SK-MEL-5 (cell line): ENCODE measurements at regions not wholly inside any gene's neighbourhood (a gene's known extent, or its start where the extent isn't known, plus 50 kb on each side); places are given as distances from the start of the nearest gene placed in this dataset.

ENCODE experiments used
- DNase-seq: peaks from one replicate; pipeline ENCODE4 v3.0.0-alpha.2; 2016; ENCODE audit warnings: low read depth, low spot score
- in situ Hi-C: cut with HindIII; loops from 2 replicates; pipeline ENCODE4 v1.10.0; 2016; ENCODE audit warnings: low sequenced_read_pairs, high pct_unique_total_duplicates, low pct_unique_long_range_greater_than_20kb

DNA sequence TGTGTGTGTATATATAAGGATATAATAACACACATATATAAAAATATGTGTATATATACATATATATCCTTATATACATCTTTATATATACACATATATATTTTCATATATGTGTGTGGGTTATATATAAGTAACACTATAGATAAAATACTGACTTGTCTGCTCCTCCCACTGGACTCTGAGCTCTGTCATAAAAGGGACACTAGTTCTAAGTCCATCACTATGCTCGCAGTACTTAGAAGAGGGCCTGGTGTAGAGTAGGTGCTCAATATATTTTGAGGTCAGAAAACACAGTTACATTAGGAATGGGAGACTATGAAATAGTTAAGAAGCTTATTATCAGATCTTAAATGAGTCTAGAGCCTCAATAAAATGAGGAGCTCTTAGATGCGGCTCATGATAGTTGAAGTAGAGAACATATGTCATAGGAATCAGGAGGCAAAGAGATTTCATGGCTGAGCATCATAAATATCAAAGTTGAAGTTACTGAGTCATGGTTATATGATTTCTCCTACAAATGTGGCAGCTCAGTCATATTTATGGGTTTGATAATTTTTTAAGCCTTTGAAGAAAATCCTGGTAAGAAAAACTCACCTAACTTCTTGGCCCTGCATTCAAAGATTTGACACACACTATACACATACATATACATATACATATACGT lies 371.2 kb upstream of the THBS1 start:
- in situ Hi-C loops: no loop called here
- no peak for DNase-seq

DNA sequence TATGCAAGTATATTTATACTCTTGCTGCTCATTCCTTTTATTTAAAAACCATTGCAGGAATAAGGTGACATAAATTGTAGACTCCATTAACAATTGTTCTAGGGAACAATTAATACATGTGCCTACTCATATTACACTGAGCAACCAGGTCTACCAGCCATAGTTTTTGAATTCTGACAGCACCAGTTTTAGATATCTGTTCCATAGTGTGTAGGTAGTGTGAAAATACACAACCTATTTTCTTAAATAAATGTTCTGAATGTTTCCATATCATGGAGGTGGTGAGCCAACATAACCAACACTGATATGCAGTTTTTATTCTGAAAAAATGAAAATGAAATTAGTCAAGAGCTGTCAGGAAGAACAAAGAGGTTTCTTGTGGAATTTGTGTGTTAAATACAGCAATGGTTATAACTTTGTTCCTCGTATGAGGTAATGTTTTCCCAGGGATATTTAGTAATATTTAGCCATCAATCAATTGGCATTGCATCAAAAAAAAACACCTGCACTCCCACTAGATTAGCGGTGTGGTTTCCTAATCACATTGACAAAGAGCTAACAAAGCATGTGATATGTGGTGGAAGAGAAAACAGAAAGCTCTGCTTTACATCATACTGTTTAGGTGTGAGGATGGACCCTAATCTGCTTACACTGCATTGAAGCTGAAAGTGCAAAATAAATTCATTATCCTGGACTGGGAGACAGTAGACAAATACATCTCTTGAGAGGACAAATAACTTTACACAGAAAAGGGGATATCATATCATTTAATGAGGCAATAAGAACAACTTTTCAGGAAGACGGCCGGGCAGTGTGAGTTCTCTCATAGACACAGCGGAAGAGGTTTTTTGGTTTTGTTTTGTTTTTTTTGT lies 369.5 kb upstream of the THBS1 start:
- in situ Hi-C loops: no loop called here
- no peak for DNase-seq

DNA sequence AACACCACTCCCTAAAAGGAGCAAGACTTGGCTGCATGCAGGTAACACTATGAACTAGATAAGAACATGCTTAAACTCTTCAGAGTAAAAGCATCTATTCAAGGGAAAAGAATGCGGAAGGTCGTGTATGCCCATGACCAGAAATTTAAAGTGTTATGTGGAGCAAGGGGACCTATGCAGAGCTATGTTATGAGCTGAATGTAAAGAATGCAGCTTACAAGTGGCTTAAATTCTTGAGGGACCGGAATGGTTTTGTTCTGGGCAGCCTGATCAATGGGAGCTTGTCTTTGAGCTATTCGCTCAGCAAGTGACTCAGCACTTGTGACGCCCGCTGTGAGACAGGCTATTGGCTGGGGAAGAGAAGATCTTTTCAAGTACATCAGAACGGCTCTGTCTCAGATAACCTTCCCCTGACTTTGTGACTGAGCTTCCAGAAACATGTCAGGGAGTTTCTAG lies 367.5 kb upstream of the THBS1 start:
- in situ Hi-C loops: no loop called here
- peak; percentile 98 for DNase-seq

DNA sequence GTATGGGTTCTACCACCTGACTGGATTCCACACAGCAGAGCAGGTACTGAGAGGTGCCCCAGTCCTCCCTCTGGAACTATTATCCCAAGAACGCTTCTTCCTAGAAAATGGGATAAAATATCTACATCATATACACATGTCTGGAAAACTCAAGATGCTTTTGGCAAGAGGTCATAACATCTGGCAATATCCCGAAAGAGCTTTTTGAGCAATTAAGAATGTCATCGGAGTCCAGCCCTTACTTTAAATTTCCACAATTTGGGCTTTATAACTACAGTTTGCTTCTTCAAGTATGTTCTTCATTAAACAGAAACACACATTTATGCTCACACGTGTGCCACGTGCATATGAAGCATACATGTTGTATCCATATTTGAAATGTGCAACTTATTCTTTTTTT lies 365.9 kb upstream of the THBS1 start:
- no peak for DNase-seq
- in situ Hi-C loops: no loop called here

DNA sequence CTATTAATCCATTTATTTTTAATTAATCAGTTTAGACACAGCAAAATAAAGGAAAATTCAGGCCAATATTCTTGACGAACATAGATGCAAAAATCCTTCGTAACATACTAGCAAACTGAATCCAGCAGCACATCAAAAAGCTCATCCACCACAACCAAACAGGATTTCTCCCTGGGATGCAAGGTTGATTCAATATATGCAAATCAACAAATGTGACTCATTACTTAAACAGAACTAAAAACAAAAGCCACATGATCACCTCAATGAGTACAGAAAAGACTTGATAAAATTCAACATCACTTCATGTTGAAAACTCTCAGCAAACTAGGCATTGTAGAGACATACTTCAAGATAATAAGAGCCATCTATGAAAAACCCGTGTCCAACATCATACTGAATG lies 364.1 kb upstream of the THBS1 start:
- DNase-seq: no peak
- in situ Hi-C loops: no loop called here

DNA sequence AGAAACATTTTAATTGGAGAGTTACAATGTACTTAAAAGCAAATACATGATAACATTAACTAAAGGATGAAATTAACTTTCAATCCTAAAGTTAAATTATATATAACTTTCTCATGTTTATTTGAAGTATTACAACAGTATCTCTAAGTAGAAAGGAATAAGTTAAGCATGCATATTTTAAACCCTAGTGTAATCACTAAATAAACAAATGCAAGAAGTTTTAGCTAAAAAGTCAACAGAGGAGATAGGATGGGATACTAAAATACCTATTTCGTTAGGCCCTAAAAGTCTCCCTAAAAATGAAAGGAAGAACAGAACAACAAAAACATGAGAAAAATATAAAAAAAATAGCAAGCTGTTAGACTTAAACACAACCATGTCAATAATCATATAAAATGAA lies 361.3 kb upstream of the THBS1 start:
- in situ Hi-C loops: no loop called here
- no peak for DNase-seq

DNA sequence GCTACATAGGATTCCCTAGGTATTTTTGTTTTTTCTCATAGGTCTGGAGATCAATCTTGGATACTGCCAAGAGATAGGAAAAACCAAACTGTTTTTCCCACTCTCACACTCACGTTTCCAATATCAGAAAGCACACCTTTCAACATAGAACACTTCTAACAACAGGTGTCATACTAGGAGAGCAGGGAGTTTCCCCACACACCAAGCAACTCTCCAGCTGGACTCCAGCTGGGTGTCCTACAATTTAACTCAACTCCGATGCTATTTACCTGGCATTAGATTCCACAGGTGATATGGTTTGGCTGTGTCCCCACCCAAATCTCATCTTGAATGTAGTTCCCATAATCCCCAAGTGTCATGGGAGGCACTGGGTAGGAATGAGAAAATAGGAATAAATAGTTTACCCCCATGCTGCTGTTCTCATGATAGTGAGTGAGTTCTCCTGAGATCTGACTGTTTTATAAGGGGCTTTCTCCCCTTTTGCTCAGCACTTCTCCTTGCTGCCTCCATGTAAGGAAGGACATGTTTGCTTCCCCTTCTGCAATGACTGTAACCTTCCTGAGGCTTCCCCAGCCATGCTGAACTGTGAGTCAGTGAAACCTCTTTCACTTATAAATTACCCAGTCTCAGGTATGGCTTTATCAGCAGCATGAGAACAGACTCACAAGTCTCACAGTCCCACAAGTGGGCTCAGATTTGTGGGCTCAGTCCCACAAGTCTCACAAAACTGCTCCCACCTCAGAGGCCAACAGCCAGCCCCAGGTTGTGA lies 354.5 kb upstream of the THBS1 start:
- in situ Hi-C loops: no loop called here
- no peak for DNase-seq

DNA sequence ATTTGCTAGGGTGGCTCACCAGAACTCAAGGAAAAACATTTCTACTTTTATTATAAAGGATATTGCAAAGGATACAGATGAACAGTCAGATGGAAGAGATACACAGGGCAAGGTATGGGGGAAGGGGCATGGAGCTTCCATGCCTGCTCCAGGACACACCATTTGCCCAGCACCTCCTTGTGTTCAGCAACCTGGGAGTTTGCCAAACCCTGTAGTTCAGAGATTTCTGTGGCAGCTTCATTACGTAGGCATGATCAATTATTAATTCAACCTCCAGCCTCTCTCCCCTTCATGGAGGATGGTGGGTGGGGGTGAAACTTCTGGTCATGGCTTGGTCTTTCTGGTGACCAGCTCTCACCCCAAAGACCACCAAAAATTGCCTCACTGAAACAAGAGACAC lies 353.9 kb upstream of the THBS1 start:
- in situ Hi-C loops: no loop called here
- no peak for DNase-seq

DNA sequence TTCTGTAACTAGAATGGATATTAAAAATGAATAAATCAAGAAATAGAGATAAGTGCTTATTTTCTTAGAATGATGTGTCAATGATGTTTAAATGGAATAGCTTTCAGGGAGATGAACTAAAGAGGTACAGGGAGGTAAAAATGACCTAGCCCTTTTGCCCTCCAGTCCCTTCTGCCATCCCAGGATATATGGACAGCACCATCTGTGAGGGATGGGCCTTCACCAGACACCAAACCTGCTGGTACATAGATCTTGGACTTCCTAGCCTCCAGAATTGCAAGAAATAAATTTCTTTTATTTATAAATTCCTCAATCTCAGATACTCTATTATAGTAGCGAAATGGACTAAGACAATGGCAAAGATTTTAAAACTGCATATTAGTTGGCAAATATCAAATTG lies 352.0 kb upstream of the THBS1 start:
- in situ Hi-C loops: no loop called here
- no peak for DNase-seq

DNA sequence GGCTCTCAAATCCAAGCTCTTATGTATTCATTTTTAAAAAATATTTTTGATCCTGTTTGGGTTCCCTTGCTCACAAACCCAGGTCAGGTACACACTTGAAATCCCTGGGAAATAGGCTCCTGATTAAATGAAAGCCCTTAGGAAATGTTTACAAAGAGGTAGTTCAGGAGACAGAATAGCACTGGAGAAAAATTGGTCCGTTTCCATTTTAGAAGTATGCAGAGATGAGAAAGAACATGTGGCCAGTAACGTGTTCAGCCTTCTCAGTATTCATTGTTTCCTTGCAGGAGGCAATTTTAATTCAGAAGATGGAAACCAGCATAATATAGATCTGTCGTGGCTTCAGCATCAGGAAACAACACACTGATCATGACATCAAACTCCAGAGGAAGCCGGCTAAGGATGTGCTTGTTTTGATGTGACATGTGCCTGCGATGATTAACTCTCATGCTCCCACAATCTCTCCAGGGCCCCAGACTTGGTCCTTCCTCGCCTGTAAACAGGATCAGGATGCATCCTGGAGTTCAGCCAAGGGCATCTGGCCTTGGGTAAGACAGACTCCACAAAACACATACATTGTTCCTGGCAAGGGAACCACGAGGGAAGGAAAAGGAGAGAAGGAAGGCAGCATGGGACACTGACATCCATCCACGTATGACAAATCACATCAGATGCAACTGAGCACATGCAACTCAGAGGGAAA lies 350.5 kb upstream of the THBS1 start:
- DNase-seq: peak; percentile 97
- in situ Hi-C loops: no loop called here

DNA sequence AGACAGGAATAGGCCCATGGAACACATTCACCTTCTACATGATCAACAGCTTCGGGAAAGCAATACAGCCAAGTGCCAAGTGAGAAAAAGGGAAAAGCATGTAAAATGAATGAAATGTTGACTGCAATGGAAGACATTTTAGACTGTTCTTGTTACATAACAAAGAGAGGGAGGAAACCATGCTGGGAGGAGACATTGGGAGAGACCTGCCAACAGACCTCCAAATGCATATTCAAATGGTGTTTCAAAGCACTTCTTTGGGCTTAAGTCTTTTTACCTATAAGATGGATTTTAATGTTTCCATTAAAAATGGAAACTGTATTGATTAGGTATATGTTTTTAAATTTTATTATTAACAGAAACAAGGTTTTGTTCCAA lies 350.0 kb upstream of the THBS1 start:
- DNase-seq: no peak
- in situ Hi-C loops: no loop called here

DNA sequence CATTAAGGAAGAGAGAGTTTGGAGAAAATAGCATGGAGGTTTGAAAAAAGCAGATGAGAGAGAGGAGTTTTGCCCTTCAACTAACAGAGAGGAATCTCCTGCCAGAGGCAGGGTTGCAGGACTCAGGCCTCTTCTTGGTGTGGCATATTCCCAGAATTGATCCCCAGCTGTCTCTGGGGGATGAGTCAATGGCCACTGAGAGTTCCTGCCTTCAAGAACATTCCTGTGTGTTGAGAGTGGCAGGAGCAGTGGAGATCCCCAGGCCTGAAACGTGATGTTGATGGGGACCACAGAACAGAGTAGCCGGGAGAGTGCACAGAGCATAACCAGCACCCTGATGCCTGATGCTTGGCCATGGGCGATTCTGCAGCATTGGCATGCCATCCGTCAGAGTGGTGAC lies 348.4 kb upstream of the THBS1 start:
- DNase-seq: no peak
- in situ Hi-C loops: no loop called here

DNA sequence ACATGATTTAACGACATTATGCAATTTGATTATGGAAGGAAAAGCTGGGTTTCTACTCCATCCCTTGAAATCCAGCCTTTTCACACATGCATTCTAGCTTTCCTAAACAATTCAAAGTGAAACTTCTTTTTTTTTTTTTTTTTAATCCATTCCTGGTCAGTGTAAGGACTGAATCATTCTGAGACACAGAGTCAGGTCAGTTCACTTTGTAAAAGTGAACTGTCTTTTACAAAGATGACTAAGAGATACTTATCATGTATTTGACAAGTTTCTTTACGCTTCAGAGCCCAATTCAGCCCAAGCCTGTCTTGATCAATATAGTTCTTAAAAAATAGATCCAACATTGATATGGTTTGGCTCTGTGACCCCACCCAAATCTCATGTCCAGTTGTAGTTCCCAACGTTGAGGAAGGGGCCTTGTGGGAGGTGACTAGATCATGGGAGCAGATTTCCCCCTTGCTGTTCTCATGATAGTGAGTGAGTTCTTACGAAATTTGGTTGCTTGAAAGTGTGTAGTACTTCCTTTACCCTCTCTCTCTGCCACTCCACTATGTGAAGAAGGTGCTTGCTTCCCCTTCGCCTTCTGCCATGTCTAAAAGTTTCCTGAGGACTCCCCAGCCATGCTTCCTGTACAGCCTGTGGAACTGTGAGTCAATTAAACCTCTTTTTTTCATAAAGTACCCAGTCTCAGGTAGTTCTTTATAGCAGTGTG lies 345.6 kb upstream of the THBS1 start:
- in situ Hi-C loops: no loop called here
- DNase-seq: no peak

DNA sequence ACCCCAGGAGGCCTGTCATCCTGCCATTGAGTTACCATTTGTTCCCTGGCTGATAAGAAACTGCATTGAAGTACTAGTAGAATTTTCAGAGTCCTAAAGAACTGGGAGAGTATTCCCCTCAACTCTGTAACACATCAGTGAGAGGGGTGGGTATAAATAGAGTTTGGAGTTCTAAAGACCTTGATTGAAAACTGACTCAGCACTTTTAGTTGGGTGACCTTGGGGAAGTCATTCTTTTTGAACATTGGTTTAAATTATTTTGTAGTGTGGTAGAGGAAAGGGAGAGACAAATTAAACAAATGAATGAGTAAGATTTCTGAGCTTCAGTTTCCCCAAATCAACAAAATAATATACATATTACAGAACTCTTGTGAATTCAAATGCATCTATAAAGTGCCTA lies 344.5 kb upstream of the THBS1 start:
- DNase-seq: no peak
- in situ Hi-C loops: no loop called here

DNA sequence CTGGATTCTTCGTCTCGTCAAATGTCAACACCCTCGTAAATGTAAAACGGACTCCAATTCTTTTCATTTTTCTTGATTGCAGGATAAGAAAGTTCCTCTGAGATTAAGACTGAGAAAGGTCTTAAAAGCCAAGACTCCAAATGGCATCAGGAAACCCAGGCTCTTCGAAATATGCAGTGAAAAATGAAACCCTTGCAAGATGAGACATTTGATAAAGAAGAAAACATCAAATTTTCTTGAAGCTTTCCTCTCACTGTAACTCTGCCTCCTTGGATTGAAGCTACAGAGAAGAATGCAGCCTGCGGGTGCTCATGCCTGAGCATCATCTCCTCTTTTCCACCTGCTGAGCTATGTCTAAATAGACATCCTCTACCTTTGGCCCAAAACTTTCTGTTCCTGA lies 342.4 kb upstream of the THBS1 start:
- in situ Hi-C loops: no loop called here
- DNase-seq: no peak

DNA sequence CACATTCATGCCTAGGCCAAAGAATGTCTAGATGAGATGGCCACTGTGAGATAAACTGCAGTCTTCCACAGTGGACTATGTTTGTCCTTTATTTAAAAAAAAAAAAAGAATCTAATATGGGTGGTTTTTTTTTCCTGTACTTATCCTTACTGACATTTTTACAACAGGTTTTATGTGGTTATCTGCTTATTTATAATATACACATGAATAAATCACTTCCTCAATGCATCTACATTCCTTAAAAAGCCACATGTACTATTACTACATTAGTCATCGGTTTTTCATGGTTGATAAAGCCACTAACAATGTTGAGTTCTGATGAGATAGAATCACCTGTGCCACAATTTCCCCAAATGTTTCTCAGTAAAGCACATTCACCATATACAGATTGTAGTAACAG lies 341.3 kb upstream of the THBS1 start:
- DNase-seq: no peak
- in situ Hi-C loops: no loop called here

DNA sequence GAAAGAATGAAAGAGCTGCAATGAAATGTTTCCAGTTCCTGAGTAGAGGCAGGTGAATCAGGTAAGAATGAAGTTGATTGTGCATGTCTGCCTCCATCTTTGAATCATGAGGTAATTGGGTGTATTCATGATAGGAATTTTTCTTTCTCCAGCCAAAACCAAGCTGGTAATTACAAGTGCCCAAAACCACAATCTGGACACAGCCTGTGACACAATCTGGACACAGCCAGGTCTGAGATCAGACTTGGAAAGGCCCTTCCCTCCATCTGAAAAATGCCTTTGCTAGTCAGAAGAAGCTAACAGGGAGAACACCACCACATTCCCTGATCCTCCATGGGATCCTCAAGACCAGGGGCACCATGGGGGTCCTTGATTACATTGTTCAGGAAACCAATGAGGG lies 338.5 kb upstream of the THBS1 start:
- in situ Hi-C loops: no loop called here

More for the DNA sequence above, 338.5 kb upstream of the THBS1 start:
- no peak for DNase-seq
